Smooth muscle cell (in vitro differentiated cells): ENCODE measurements at regions not wholly inside any gene's neighbourhood (a gene's known extent, or its start where the extent isn't known, plus 50 kb on each side); places are given as distances from the start of the nearest gene placed in this dataset.

Source experiments
- DNase-seq: peaks from one replicate; lab custom pipeline; 2025; ENCODE audit not compliant: unreplicated experiment; lab: John Stamatoyannopoulos, UW
- H2AFZ ChIP-seq: fragments of 200-600 bp; sonication (generic); 2 replicates; pipeline ENCODE4 v1.6.0; 2016; ENCODE audit warnings: antibody characterized with exemption, low read depth, mild to moderate bottlenecking
- H3F3A ChIP-seq: fragments of 200-600 bp; sonication (generic); 2 replicates; pipeline ENCODE4 v1.6.0; 2017; ENCODE audit warnings: antibody characterized with exemption, low read depth
- H3K27ac ChIP-seq: fragments of 200-600 bp; sonication (generic); 2 replicates; pipeline ENCODE4 v1.5.1; 2016; ENCODE audit warnings: low read depth, mild to moderate bottlenecking
- H3K27me3 ChIP-seq: fragments of 200-600 bp; sonication (generic); 2 replicates; pipeline ENCODE4 v1.6.1; 2016; ENCODE audit warnings: low read depth, mild to moderate bottlenecking
- H3K36me3 ChIP-seq: fragments of 200-600 bp; sonication (generic); 2 replicates; pipeline ENCODE4 v1.5.1; 2016; ENCODE audit warnings: low read depth
- H3K4me1 ChIP-seq: fragments of 200-600 bp; sonication (generic); 2 replicates; pipeline ENCODE4 v1.5.1; 2016; ENCODE audit warnings: low read depth
- H3K4me2 ChIP-seq: fragments of 200-600 bp; sonication (generic); 2 replicates; pipeline ENCODE4 v1.6.0; 2016; ENCODE audit warnings: mild to moderate bottlenecking
- H3K4me3 ChIP-seq: fragments of 200-600 bp; sonication (generic); 2 replicates; pipeline ENCODE4 v1.5.1; 2016; ENCODE audit warnings: mild to moderate bottlenecking
- H3K79me2 ChIP-seq: fragments of 200-600 bp; sonication (generic); 2 replicates; pipeline ENCODE4 v1.6.0; 2016; ENCODE audit warnings: low read depth, mild to moderate bottlenecking
- H3K9ac ChIP-seq: fragments of 200-600 bp; sonication (generic); 2 replicates; pipeline ENCODE4 v1.6.0; 2016; ENCODE audit warnings: low read depth
- H3K9me3 ChIP-seq: fragments of 200-600 bp; sonication (generic); replicated peaks from 2 replicates; pipeline ENCODE4 v1.5.1; 2016; ENCODE audit warnings: low read depth
- H4K20me1 ChIP-seq: fragments of 200-600 bp; sonication (generic); 2 replicates; pipeline ENCODE4 v1.6.0; 2016; ENCODE audit warnings: low read depth
- WGBS: methylation state at CpG from one replicate; pipeline ENCODE4 v1.1.7; 2016; ENCODE audit warnings: low lambda C conversion rate; 5-methylcytosine and 5-hydroxymethylcytosine counted together
- TF ChIP-seq, protein P1 (sequence below): fragments of 200-600 bp; sonication (generic); IDR thresholded peaks from 2 replicates; pipeline ENCODE4 v1.5.1; 2017; ENCODE audit warnings: borderline replicate concordance, mild to moderate bottlenecking, antibody characterized with exemption; ENCODE audit not compliant: insufficient read depth, poor library complexity, severe bottlenecking

GRCh38 chr2:42865884-42866881 is 73.8 kb upstream of the HAAO start:
- no peaks in the 10 kb centered on the region for H3K4me1 ChIP-seq
- H3F3A ChIP-seq, result no peaks in the 10 kb centered on the region
- H2AFZ ChIP-seq, result no peak overlapping the region
- no peak overlapping the region for H3K4me3 ChIP-seq
- H3K27ac ChIP-seq, result no peak overlapping the region
- DNase-seq, result no peak
- no peaks in the 10 kb centered on the region for H3K79me2 ChIP-seq
- no peaks in the 10 kb centered on the region for H4K20me1 ChIP-seq
- no peak overlapping the region for H3K4me2 ChIP-seq
- TF ChIP-seq, protein P1, sequence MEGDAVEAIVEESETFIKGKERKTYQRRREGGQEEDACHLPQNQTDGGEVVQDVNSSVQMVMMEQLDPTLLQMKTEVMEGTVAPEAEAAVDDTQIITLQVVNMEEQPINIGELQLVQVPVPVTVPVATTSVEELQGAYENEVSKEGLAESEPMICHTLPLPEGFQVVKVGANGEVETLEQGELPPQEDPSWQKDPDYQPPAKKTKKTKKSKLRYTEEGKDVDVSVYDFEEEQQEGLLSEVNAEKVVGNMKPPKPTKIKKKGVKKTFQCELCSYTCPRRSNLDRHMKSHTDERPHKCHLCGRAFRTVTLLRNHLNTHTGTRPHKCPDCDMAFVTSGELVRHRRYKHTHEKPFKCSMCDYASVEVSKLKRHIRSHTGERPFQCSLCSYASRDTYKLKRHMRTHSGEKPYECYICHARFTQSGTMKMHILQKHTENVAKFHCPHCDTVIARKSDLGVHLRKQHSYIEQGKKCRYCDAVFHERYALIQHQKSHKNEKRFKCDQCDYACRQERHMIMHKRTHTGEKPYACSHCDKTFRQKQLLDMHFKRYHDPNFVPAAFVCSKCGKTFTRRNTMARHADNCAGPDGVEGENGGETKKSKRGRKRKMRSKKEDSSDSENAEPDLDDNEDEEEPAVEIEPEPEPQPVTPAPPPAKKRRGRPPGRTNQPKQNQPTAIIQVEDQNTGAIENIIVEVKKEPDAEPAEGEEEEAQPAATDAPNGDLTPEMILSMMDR, result no peak
- H3K9me3 ChIP-seq, result peaks cover 8% of the 10 kb centered on the region
- no peak overlapping the region for H3K9ac ChIP-seq
- H3K36me3 ChIP-seq, result no peaks in the 10 kb centered on the region
- 85% methylated on average over 15 of the region's 15 CpGs for WGBS
- H3K27me3 ChIP-seq, result no peaks in the 10 kb centered on the region

DNA sequence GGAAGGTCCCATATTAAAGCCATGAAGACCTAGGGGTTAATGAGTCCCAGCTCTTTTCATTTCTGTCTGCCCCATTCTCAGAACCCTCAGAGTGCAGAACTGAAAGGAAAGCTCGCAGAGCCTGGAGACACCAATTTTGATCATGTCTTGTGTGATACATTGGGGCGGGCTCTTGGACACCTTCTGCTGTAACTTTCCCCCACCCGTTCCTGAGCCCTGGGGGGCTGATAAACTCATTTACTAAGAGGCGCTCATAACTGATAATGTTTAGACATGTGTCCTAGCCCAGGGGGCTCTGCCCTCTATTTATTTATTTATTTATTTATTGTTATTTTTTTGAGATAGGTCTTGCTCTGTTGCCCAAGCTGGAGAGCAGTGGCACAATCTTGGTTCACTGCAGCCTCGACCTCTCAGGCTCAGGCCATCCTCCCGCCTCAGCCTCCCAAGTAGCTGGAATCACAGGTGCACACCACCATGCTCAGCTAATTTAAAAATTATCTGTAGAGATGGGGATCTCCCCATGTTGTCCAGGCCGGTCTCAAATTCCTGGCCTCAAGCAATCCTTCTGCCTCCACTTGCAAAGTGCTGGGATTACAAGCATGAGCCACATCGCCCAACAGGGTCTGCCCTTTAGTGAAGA is 72.4 kb upstream of the HAAO start:
- H3K4me1 ChIP-seq, result peaks cover 3% of the 10 kb centered on the region
- H3K27me3 ChIP-seq, result no peaks in the 10 kb centered on the region
- H3F3A ChIP-seq, result peaks cover 3% of the 10 kb centered on the region
- 94% methylated on average over 8 of the region's 8 CpGs for WGBS
- no peak overlapping the region for H3K4me2 ChIP-seq
- H3K27ac ChIP-seq, result no peak overlapping the region
- no peak for DNase-seq
- no peak overlapping the region for H3K4me3 ChIP-seq
- no peaks in the 10 kb centered on the region for H3K36me3 ChIP-seq
- H4K20me1 ChIP-seq, result no peaks in the 10 kb centered on the region
- peaks cover 8% of the 10 kb centered on the region for H3K9me3 ChIP-seq
- H3K9ac ChIP-seq, result no peak overlapping the region
- H3K79me2 ChIP-seq, result no peaks in the 10 kb centered on the region
- TF ChIP-seq, protein P1, result no peak
- H2AFZ ChIP-seq, result no peak overlapping the region

DNA sequence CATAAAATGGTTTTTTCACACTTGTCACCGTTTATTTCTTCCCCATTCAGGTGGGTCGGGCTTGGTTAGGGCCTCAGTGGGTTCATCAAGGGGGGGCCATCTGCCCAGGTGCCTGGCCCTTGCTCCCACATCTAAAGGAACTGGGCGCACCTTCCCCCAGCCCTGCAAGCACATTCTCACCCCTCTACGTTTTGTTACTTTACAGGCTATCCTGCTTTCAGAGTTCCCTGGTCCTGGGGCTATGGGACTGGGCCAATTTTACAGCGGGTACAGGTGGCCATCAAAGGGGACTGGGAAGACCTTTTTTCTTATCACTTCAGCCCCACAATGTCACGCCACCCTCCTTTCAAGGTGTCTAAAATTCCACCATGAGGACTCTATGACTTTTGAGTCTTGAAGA is 71.8 kb upstream of the HAAO start:
- 92% methylated on average over 6 of the region's 6 CpGs for WGBS
- Histone ChIP-seq H3K9me3 (peaks cover 6% of the 10 kb centered on the region), H3K27ac (no peak overlapping the region), H3F3A (peaks cover 6% of the 10 kb centered on the region), H3K79me2 (no peaks in the 10 kb centered on the region), H2AFZ (no peak overlapping the region), H3K9ac (no peak overlapping the region), H3K4me1 (peaks cover 8% of the 10 kb centered on the region), H3K4me3 (no peak overlapping the region), H3K27me3 (no peaks in the 10 kb centered on the region), H4K20me1 (no peaks in the 10 kb centered on the region), H3K36me3 (no peaks in the 10 kb centered on the region), H3K4me2 (no peak overlapping the region)
- TF ChIP-seq, protein P1, result no peak
- DNase-seq, result no peak
